NCI-H1105 (cell line): ENCODE measurements at regions not wholly inside any gene's neighbourhood (a gene's known extent, or its start where the extent isn't known, plus 50 kb on each side); places are given as distances from the start of the nearest gene placed in this dataset.

Source experiments
- DNase-seq: peaks from one replicate; lab custom pipeline; 2025; lab: John Stamatoyannopoulos, UW

DNA sequence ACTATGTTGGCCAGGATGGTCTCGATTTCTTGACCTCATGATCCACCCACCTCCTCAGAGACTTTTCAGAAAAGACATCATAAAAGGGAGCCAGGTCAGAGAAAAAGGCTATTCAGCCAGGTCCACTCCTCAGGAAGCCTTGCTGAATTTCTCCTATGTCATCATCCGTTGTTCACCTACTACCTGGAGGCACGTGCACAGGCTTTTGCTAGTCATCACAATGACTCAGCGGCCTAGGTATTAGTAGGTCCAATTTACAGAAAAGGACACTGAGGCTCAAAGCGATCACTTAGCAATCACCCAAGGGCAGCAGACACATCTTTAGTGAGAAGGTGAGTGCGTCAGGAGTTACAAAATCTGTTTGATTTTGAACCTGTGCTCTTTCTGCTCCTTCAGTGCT lies 72.3 kb upstream of the RAD23B start:
- DNase-seq, result no peak

DNA sequence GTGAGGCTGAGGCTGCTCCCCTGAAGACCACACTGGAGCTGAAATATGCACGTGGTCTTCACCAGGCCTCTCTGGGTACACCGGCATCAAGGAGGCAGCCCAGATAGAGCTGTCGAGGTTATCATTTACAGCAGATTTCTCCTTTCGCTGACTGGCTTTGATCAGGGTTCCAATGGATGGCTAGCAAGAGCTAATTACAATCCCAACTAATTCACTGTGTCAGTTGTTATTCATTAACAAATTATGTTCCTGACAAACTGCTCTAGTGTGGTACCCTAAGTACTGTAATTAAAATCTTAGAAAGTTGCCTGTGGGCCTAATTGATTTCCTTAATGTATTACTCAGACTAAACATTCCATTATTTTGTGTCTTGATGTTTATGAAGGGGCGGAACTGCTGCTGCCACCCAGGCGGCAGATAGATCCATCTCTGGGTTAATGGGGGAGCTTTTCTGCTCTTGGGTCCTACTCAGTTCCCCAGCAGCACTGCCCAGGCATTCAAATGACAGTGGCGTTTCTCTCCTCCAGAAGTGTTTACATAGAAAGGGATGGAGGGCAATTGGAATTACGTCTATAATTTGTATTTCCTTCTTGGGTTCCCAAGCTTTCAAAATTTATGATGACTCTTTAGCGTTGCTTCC lies 71.7 kb upstream of the RAD23B start:
- no peak for DNase-seq

GRCh38 chr9:107212613-107213012 lies 70.5 kb upstream of the RAD23B start:
- DNase-seq, result no peak

GRCh38 chr9:107213080-107213479 lies 70.0 kb upstream of the RAD23B start:
- DNase-seq, result no peak

- DNase-seq, result no peak
These were observed 69.5 kb upstream of the RAD23B start for GRCh38 chr9:107213561-107214028.

DNA sequence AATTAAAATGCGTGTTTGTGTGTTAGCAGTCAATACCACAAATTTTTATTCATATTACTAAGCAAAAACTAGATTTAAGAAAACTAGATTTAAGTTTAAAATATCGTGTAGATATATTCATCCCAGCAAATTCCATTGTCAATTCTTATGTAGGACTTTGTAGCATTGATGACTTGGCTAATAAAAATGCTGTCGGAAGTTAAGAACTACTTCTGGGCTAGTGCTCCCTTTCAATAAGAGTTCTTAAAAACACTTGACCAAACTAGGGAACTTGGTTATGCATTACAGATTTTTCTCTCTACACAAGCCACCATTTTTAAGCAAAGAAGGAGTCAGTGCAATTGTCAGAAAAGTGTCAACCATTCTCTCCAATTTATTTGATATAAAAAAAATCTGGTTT lies 68.7 kb upstream of the RAD23B start:
- no peak for DNase-seq

DNA sequence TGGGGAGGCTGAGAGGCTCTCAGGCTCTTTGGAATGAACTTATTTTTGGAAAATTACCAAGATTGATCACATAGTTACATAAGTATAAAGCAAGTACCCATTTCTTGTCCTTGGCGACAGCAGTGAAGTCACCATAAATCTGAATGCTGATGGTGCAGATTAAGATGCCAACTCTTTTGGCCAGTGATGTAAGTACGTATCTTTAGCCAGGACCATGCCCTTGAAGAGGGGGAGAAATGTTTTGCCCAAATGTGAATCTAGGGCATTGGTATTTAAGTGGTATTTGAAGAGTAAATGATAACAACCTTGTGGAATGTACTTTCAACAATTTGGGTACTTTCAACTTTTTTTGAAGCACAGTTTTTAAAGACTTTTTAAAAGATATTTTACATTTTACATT lies 68.2 kb upstream of the RAD23B start:
- DNase-seq, result no peak

- no peak for DNase-seq
These were observed 67.7 kb upstream of the RAD23B start for GRCh38 chr9:107215381-107215780.

DNA sequence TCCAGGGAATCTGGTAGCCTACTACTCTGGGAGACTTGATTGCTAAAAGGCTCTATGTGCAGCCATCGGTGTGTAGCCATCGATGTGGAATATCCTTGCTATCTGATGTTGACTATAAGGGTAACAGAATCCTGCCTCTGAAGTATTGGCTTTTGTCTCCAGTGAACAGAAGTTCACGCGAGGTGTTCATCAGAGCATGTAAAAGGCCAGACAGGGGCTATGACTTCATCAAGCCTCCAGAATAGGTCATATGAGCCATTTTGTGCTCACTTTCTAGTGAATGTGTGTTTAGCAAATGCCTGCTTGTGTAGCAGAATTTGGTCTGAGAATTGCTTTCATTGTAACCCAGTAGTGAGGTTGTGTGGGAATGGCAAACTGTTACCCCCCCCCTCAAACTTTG lies 66.8 kb upstream of the RAD23B start:
- no peak for DNase-seq

GRCh38 chr9:107218829-107219485 lies 64.1 kb upstream of the RAD23B start:
- DNase-seq, result no peak

- DNase-seq, result no peak
These were observed 63.5 kb upstream of the RAD23B start for GRCh38 chr9:107219486-107220077.

GRCh38 chr9:107221321-107221720 lies 61.8 kb upstream of the RAD23B start:
- no peak for DNase-seq

- DNase-seq, result no peak
These were observed 61.0 kb upstream of the RAD23B start for GRCh38 chr9:107222020-107222522.

GRCh38 chr9:107223381-107223780 lies 59.7 kb upstream of the RAD23B start:
- DNase-seq, result no peak

- no peak for DNase-seq
These were observed 58.8 kb upstream of the RAD23B start for GRCh38 chr9:107224252-107224651.

DNA sequence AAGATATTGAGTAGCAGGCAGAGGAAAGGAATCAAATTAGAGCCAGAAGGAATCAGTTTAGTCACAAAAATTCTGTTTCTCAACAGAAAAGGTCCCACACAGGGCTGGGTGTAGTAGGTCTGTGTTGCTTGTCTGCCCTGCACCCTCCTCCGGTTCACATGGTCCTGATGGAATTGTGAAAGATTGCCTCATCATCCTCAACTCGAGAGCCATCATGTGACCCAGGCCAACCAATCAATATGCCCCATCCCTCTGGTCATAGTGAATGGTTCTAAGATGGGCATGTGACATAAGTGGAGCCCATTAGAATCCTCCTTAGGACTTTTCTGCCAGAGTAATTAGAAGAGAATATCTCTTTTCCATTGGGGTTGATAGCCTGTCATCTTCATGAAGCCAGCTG lies 56.7 kb upstream of the RAD23B start:
- DNase-seq, result no peak

- DNase-seq, result no peak
These were observed 55.3 kb upstream of the RAD23B start for GRCh38 chr9:107227774-107228173.

- DNase-seq, result peak; percentile 80
These were observed 54.5 kb upstream of the RAD23B start for GRCh38 chr9:107228496-107229039.

- no peak for DNase-seq
These were observed 53.8 kb upstream of the RAD23B start for GRCh38 chr9:107229241-107229741.
